ENCODE measurements at regions not wholly inside any gene's neighbourhood (a gene's known extent, or its start where the extent isn't known, plus 50 kb on each side); places are given as distances from the start of the nearest gene placed in this dataset.

- Mint-ChIP-seq H3K9me3 (no peaks in the 10 kb centered on the region), H3K4me3 (no peak overlapping the region), H3K4me1 (ENCODE audit: low read depth) (peaks cover 10% of the 10 kb centered on the region), H3K27ac (no peak overlapping the region), H3K36me3 (ENCODE audit: insufficient read depth in 2 of 2) (no peaks in the 10 kb centered on the region), H3K27me3 (ENCODE audit: low read depth) (peaks cover 12% of the 10 kb centered on the region)
- no peak for DNase-seq
- ATAC-seq (replicated peaks in 1 of 2): no peak
Measured at GRCh38 chr1:229111703-229112319, 159.1 kb upstream of the RAB4A start.

GRCh38 chr1:229112832-229113548, 157.9 kb upstream of the RAB4A start:
- H3K27ac Mint-ChIP-seq: no peak overlapping the region

GRCh38 chr1:229114315-229114714, 156.6 kb upstream of the RAB4A start:
- no peak for ATAC-seq (replicated peaks in 1 of 2)
- Mint-ChIP-seq H3K27me3 (ENCODE audit: low read depth) (peaks cover 8% of the 10 kb centered on the region), H3K36me3 (ENCODE audit: insufficient read depth in 2 of 2) (no peaks in the 10 kb centered on the region), H3K27ac (no peak overlapping the region), H3K9me3 (no peaks in the 10 kb centered on the region), H3K4me1 (ENCODE audit: low read depth) (peaks cover 8% of the 10 kb centered on the region), H3K4me3 (no peak overlapping the region)
- DNase-seq: no peak

More at GRCh38 chr1:229112832-229113548, 157.9 kb upstream of the RAB4A start:
- Mint-ChIP-seq H3K36me3 (ENCODE audit: insufficient read depth in 2 of 2) (no peaks in the 10 kb centered on the region), H3K9me3 (no peaks in the 10 kb centered on the region), H3K4me3 (no peak overlapping the region), H3K27me3 (ENCODE audit: low read depth) (peaks cover 8% of the 10 kb centered on the region), H3K4me1 (ENCODE audit: low read depth) (peaks cover 7% of the 10 kb centered on the region)
- DNase-seq (no peak), ATAC-seq (replicated peaks in 1 of 2) (no peak)

- no peaks in the 10 kb centered on the region for H3K9me3 Mint-ChIP-seq
- H3K27me3 Mint-ChIP-seq (ENCODE audit: low read depth): peaks cover 8% of the 10 kb centered on the region
- no peak for ATAC-seq (replicated peaks in 1 of 2)
- no peak for DNase-seq
- H3K4me3 Mint-ChIP-seq: no peak overlapping the region
- H3K27ac Mint-ChIP-seq: no peak overlapping the region
- H3K36me3 Mint-ChIP-seq (ENCODE audit: insufficient read depth in 2 of 2): no peaks in the 10 kb centered on the region
- H3K4me1 Mint-ChIP-seq (ENCODE audit: low read depth): peaks cover 13% of the 10 kb centered on the region
Measured at GRCh38 chr1:229114850-229115365, 156.0 kb upstream of the RAB4A start.

GRCh38 chr1:229116114-229116513, 154.8 kb upstream of the RAB4A start:
- no peak overlapping the region for H3K4me3 Mint-ChIP-seq
- H3K27me3 Mint-ChIP-seq (ENCODE audit: low read depth): peaks cover 8% of the 10 kb centered on the region
- H3K4me1 Mint-ChIP-seq (ENCODE audit: low read depth): peaks cover 13% of the 10 kb centered on the region
- ATAC-seq (replicated peaks in 1 of 2) (no peak), DNase-seq (no peak)
- H3K9me3 Mint-ChIP-seq: no peaks in the 10 kb centered on the region
- no peak overlapping the region for H3K27ac Mint-ChIP-seq
- H3K36me3 Mint-ChIP-seq (ENCODE audit: insufficient read depth in 2 of 2): no peaks in the 10 kb centered on the region

- Mint-ChIP-seq H3K36me3 (ENCODE audit: insufficient read depth in 2 of 2) (no peaks in the 10 kb centered on the region), H3K27ac (no peak overlapping the region), H3K4me1 (ENCODE audit: low read depth) (peaks cover 13% of the 10 kb centered on the region), H3K4me3 (no peak overlapping the region), H3K27me3 (ENCODE audit: low read depth) (peaks cover 8% of the 10 kb centered on the region), H3K9me3 (no peaks in the 10 kb centered on the region)
- DNase-seq (no peak), ATAC-seq (replicated peaks in 1 of 2) (no peak)
Measured at GRCh38 chr1:229117664-229118300, 153.1 kb upstream of the RAB4A start.

GRCh38 chr1:229118477-229119061, 152.3 kb upstream of the RAB4A start:
- Mint-ChIP-seq H3K27ac (no peak overlapping the region), H3K4me1 (ENCODE audit: low read depth) (peaks cover 13% of the 10 kb centered on the region), H3K4me3 (no peak overlapping the region), H3K27me3 (ENCODE audit: low read depth) (peaks cover 8% of the 10 kb centered on the region), H3K9me3 (no peaks in the 10 kb centered on the region), H3K36me3 (ENCODE audit: insufficient read depth in 2 of 2) (no peaks in the 10 kb centered on the region)
- ATAC-seq (replicated peaks in 1 of 2): no peak
- DNase-seq: no peak

GRCh38 chr1:229119161-229119560, 151.8 kb upstream of the RAB4A start:
- Mint-ChIP-seq H3K9me3 (no peaks in the 10 kb centered on the region), H3K27ac (no peak overlapping the region), H3K4me1 (ENCODE audit: low read depth) (peaks cover 9% of the 10 kb centered on the region), H3K36me3 (ENCODE audit: insufficient read depth in 2 of 2) (no peaks in the 10 kb centered on the region), H3K27me3 (ENCODE audit: low read depth) (peaks cover 3% of the 10 kb centered on the region), H3K4me3 (no peak overlapping the region)
- DNase-seq (no peak), ATAC-seq (replicated peaks in 1 of 2) (no peak)

- Mint-ChIP-seq H3K4me3 (no peak overlapping the region), H3K27me3 (ENCODE audit: low read depth) (no peaks in the 10 kb centered on the region), H3K36me3 (ENCODE audit: insufficient read depth in 2 of 2) (no peaks in the 10 kb centered on the region), H3K9me3 (no peaks in the 10 kb centered on the region), H3K4me1 (ENCODE audit: low read depth) (peaks cover 6% of the 10 kb centered on the region), H3K27ac (no peak overlapping the region)
- ATAC-seq (replicated peaks in 1 of 2) (no peak), DNase-seq (no peak)
Measured at GRCh38 chr1:229119876-229120275, 151.0 kb upstream of the RAB4A start.

GRCh38 chr1:229121845-229122436, 149.0 kb upstream of the RAB4A start:
- H3K4me3 Mint-ChIP-seq: no peak overlapping the region
- ATAC-seq (replicated peaks in 1 of 2): no peak
- H3K4me1 Mint-ChIP-seq (ENCODE audit: low read depth): peaks cover 12% of the 10 kb centered on the region
- H3K9me3 Mint-ChIP-seq: no peaks in the 10 kb centered on the region
- no peak overlapping the region for H3K27ac Mint-ChIP-seq
- DNase-seq: no peak
- H3K27me3 Mint-ChIP-seq (ENCODE audit: low read depth): no peaks in the 10 kb centered on the region
- no peaks in the 10 kb centered on the region for H3K36me3 Mint-ChIP-seq (ENCODE audit: insufficient read depth in 2 of 2)

- ATAC-seq (replicated peaks in 1 of 2): no peak
- Mint-ChIP-seq H3K27me3 (ENCODE audit: low read depth) (no peaks in the 10 kb centered on the region), H3K27ac (no peak overlapping the region), H3K4me3 (no peak overlapping the region), H3K36me3 (ENCODE audit: insufficient read depth in 2 of 2) (no peaks in the 10 kb centered on the region), H3K9me3 (no peaks in the 10 kb centered on the region), H3K4me1 (ENCODE audit: low read depth) (peaks cover 18% of the 10 kb centered on the region)
- DNase-seq: no peak
Measured at GRCh38 chr1:229122606-229123005, 148.3 kb upstream of the RAB4A start.

- Mint-ChIP-seq H3K4me3 (no peak overlapping the region), H3K27ac (no peak overlapping the region), H3K4me1 (ENCODE audit: low read depth) (peaks cover 33% of the 10 kb centered on the region), H3K9me3 (no peaks in the 10 kb centered on the region), H3K36me3 (ENCODE audit: insufficient read depth in 2 of 2) (no peaks in the 10 kb centered on the region), H3K27me3 (ENCODE audit: low read depth) (no peaks in the 10 kb centered on the region)
- DNase-seq (no peak), ATAC-seq (replicated peaks in 1 of 2) (no peak)
Measured at GRCh38 chr1:229124116-229124515, 146.8 kb upstream of the RAB4A start.
